HepG2 (cell line): ENCODE measurements at regions not wholly inside any gene's neighbourhood (a gene's known extent, or its start where the extent isn't known, plus 50 kb on each side); places are given as distances from the start of the nearest gene placed in this dataset.

Experiments used
- ATAC-seq: fragments of 200-7000 bp; cut with Tn5 transposase; 3 replicates; pipeline ENCODE4 v1.9.1; 2020; ENCODE audit warnings: mild to moderate bottlenecking, moderate library complexity
- BruUV-seq: library from RNA; stranded (reverse); fragments of 400-500 nt; replicated peaks from 2 replicates; lab custom pipeline; 2021; lab: Mats Ljungman, UMichigan
- CTCF ChIA-PET: fragments of 300-600 bp; formaldehyde crosslinking; extraction: SDS; loops from one replicate; lab custom pipeline; 2021; ENCODE audit warnings: low total read pairs, inconsistent platforms, low intra/inter-chr PET ratio; lab: Yijun Ruan, JAX
- POLR2A ChIA-PET: fragments of 350-600 bp; sonication (Branson Sonifier 250); formaldehyde crosslinking; loops from one replicate; lab custom pipeline; 2020; ENCODE audit warnings: antibody characterized with exemption, inconsistent platforms; lab: Yijun Ruan, JAX
- DNase-seq: peaks from one replicate; pipeline ENCODE4 v3.0.0-alpha.2; 2015; ENCODE audit warnings: low spot score
- FAIRE-seq: peaks from 3 replicates; lab custom pipeline; 2011; peaks lifted over from hg19 to GRCh38; lab: Jason Lieb, UNC
- H2AFZ ChIP-seq: one replicate; pipeline ENCODE4 v1.6.1; 2011; ENCODE audit warnings: low read length, inconsistent platforms
- H3K27ac ChIP-seq: fragments of 300-600 bp; 3 replicates; pipeline ENCODE4 v1.8.0; 2011; ENCODE audit warnings: mixed run types, mild to moderate bottlenecking, mixed read lengths, low read length, inconsistent platforms; ENCODE audit not compliant: insufficient read depth; ENCODE audit errors: extremely low read length
- H3K27me3 ChIP-seq, 2 experiments: fragments of 200-600 bp in 1 of 2; 2 replicates in 1 of 2; 3 replicates in 1 of 2; pipeline versions ENCODE4 v1.6.0 to v1.8.0; 2011; ENCODE audit warnings: low read length in 2 of 2, mild to moderate bottlenecking in 2 of 2, moderate library complexity in 2 of 2, inconsistent platforms in 1 of 2; ENCODE audit not compliant: insufficient read depth in 2 of 2, control insufficient read depth in 1 of 2
- H3K36me3 ChIP-seq, 2 experiments: fragments of 200-600 bp in 1 of 2; replicated peaks in 1 of 2; 2 replicates in 1 of 2; 3 replicates in 1 of 2; pipeline versions ENCODE4 v1.5.1 to v1.8.0; 2011; ENCODE audit warnings: low read length in 2 of 2, inconsistent platforms in 1 of 2; ENCODE audit not compliant: insufficient read depth in 2 of 2, control insufficient read depth in 1 of 2
- H3K4me1 ChIP-seq: 2 replicates; pipeline ENCODE4 v1.5.1; 2012; ENCODE audit warnings: low read length, inconsistent platforms; ENCODE audit not compliant: insufficient read depth
- H3K4me2 ChIP-seq: 2 replicates; pipeline ENCODE4 v1.6.0; 2011; ENCODE audit warnings: low read depth, low read length, inconsistent platforms
- H3K4me3 ChIP-seq, 3 experiments: fragments of 200-600 bp in 1 of 3; sonication (generic), shearing (Covaris generic) in 1 of 3; replicated peaks in 1 of 3; 2 replicates each; pipeline ENCODE4 v1.5.1; 2011 to 2016; ENCODE audit warnings: low read length in 3 of 3, inconsistent platforms in 2 of 3, low read depth in 2 of 3, mild to moderate bottlenecking in 2 of 3, control low read depth in 1 of 3, mixed read lengths in 1 of 3; ENCODE audit not compliant: insufficient read depth in 1 of 3
- H3K79me2 ChIP-seq: one replicate; pipeline ENCODE4 v1.6.1; 2011; ENCODE audit warnings: low read length, inconsistent platforms; ENCODE audit not compliant: insufficient read depth
- H3K9ac ChIP-seq: 2 replicates; pipeline ENCODE4 v1.6.0; 2011; ENCODE audit warnings: mild to moderate bottlenecking, low read depth, low read length, inconsistent platforms; ENCODE audit not compliant: insufficient read depth
- H3K9me3 ChIP-seq: 2 replicates; pipeline ENCODE4 v1.5.1; 2012; ENCODE audit warnings: mild to moderate bottlenecking, low read length
- H4K20me1 ChIP-seq: 2 replicates; pipeline ENCODE4 v1.6.0; 2011; ENCODE audit warnings: inconsistent platforms, mild to moderate bottlenecking, low read length, moderate library complexity; ENCODE audit not compliant: insufficient read depth
- CC2D1A ChIP-seq: sonication (generic); formaldehyde crosslinking; IDR thresholded peaks from 2 replicates; pipeline ENCODE4 v1.8.1; 2023; ENCODE audit warnings: mild to moderate bottlenecking, missing genetic modification reagents
- DMAP1 ChIP-seq: IDR thresholded peaks from 2 replicates; pipeline ENCODE4 v1.6.1; 2016
- FOXO1 ChIP-seq: sonication (generic); formaldehyde crosslinking; IDR thresholded peaks from 2 replicates; pipeline ENCODE4 v1.4.0; 2020; ENCODE audit warnings: missing genetic modification reagents
- MAF1 ChIP-seq: sonication (generic); formaldehyde crosslinking; IDR thresholded peaks from 2 replicates; pipeline ENCODE4 v1.5.0; 2020; ENCODE audit warnings: missing genetic modification reagents, borderline replicate concordance
- MXI1 ChIP-seq: IDR thresholded peaks from 3 replicates; pipeline ENCODE4 v1.6.1; 2012; ENCODE audit warnings: low read depth, low read length, inconsistent platforms, borderline replicate concordance
- RAD21 ChIP-seq: fragments of 450-650 bp; formaldehyde crosslinking; IDR thresholded peaks from 2 replicates; pipeline ENCODE4 v1.5.0; 2020; ENCODE audit warnings: mild to moderate bottlenecking
- RFXANK ChIP-seq: IDR thresholded peaks from 2 replicates; pipeline ENCODE4 v1.6.1; 2016
- TEAD2 ChIP-seq: sonication (generic); formaldehyde crosslinking; IDR thresholded peaks from 2 replicates; pipeline ENCODE4 v1.9.0; 2021; ENCODE audit warnings: missing genetic modification reagents
- ZBTB14 ChIP-seq: sonication (generic); formaldehyde crosslinking; IDR thresholded peaks from 2 replicates; pipeline ENCODE4 v1.4.0; 2020; ENCODE audit warnings: missing genetic modification reagents
- ZBTB25 ChIP-seq: IDR thresholded peaks from 2 replicates; pipeline ENCODE4 v1.6.1; 2018; ENCODE audit warnings: missing genetic modification reagents
- ZKSCAN1 ChIP-seq: fragments of 150-350 bp; IDR thresholded peaks from 2 replicates; pipeline ENCODE4 v1.6.1; 2014; ENCODE audit warnings: low read length
- ZMAT3 ChIP-seq: sonication (generic); formaldehyde crosslinking; conservative IDR thresholded peaks from 2 replicates; pipeline ENCODE4 v1.7.0; 2021; ENCODE audit warnings: missing genetic modification reagents
- ZNF160 ChIP-seq: sonication (generic); formaldehyde crosslinking; IDR thresholded peaks from 2 replicates; pipeline ENCODE4 v1.8.0; 2022; ENCODE audit warnings: mild to moderate bottlenecking, inconsistent platforms, missing genetic modification reagents
- ZNF280B ChIP-seq: sonication (generic); formaldehyde crosslinking; IDR thresholded peaks from 2 replicates; pipeline ENCODE4 v1.5.0; 2020; ENCODE audit warnings: missing genetic modification reagents, mild to moderate bottlenecking, borderline replicate concordance
- ZNF460 ChIP-seq: sonication (generic); formaldehyde crosslinking; IDR thresholded peaks from 2 replicates; pipeline ENCODE4 v1.5.1; 2020; ENCODE audit warnings: missing genetic modification reagents, mild to moderate bottlenecking, borderline replicate concordance
- ZNF468 ChIP-seq: sonication (generic); formaldehyde crosslinking; IDR thresholded peaks from 2 replicates; pipeline ENCODE4 v1.8.0; 2022; ENCODE audit warnings: mild to moderate bottlenecking, moderate library complexity, missing genetic modification reagents
- ZNF572 ChIP-seq: sonication (generic); formaldehyde crosslinking; IDR thresholded peaks from 2 replicates; pipeline ENCODE4 v1.5.1; 2020; ENCODE audit warnings: mild to moderate bottlenecking, missing genetic modification reagents
- ZNF678 ChIP-seq: sonication (generic); formaldehyde crosslinking; IDR thresholded peaks from 2 replicates; pipeline ENCODE4 v1.4.0; 2020; ENCODE audit warnings: mild to moderate bottlenecking, missing genetic modification reagents
- ZNF766 ChIP-seq: sonication (generic); formaldehyde crosslinking; IDR thresholded peaks from 2 replicates; pipeline ENCODE4 v1.5.0; 2020; ENCODE audit warnings: missing genetic modification reagents, borderline replicate concordance
- WGBS: methylation state at CpG from one replicate; pipeline ENCODE4 v1.1.6; 2017; ENCODE audit warnings: low lambda C conversion rate; 5-methylcytosine and 5-hydroxymethylcytosine counted together
- in situ Hi-C: cut with HindIII; loops from 2 replicates; pipeline ENCODE4 v1.10.0; 2017; ENCODE audit warnings: low pct_unique_long_range_greater_than_20kb; ENCODE audit not compliant: extremely low pct_ligation_motif_present
- intact Hi-C: fragments of 100-400 bp; cut with micrococcal nuclease; formaldehyde crosslinking; loops from one replicate; pipeline ENCODE4 v1.10.0; 2022; ENCODE audit not compliant: unreplicated experiment

GRCh38 chr16:63187638-63188037 lies 1151.4 kb upstream of the CDH8 start:
- ATAC-seq (no peak), FAIRE-seq (no peak), DNase-seq (no peak)
- H3K4me2 ChIP-seq: no peak overlapping the region
- CTCF ChIA-PET: no interaction called here
- H3K79me2 ChIP-seq: no peaks in the 10 kb centered on the region
- POLR2A ChIA-PET: no interaction called here
- no peak overlapping the region for H3K9ac ChIP-seq
- no TSS peak for BruUV-seq
- in situ Hi-C loops: no loop called here
- no peak overlapping the region for H3K4me3 ChIP-seq
- intact Hi-C loops: no loop called here
- H3K27me3 ChIP-seq: no peaks in the 10 kb centered on the region
- TF ChIP-seq ZBTB25: no peak
- WGBS: 0% methylated on average over 3 of the region's 3 CpGs
- no peaks in the 10 kb centered on the region for H3K4me1 ChIP-seq
- no peak overlapping the region for H3K27ac ChIP-seq
- no peaks in the 10 kb centered on the region for H4K20me1 ChIP-seq
- no peak overlapping the region for H2AFZ ChIP-seq
- peaks cover 74% of the 10 kb centered on the region for H3K9me3 ChIP-seq
- H3K36me3 ChIP-seq: no peaks in the 10 kb centered on the region

GRCh38 chr16:63185235-63185780 lies 1149.1 kb upstream of the CDH8 start:
- no peaks in the 10 kb centered on the region for H3K27me3 ChIP-seq
- POLR2A ChIA-PET: no interaction called here
- WGBS: under 1% methylated on average over 4 of the region's 4 CpGs
- no peak overlapping the region for H3K4me3 ChIP-seq
- ATAC-seq (no peak), FAIRE-seq (no peak), DNase-seq (no peak)
- intact Hi-C loops (no loop called here), in situ Hi-C loops (no loop called here)
- H3K79me2 ChIP-seq: no peaks in the 10 kb centered on the region
- H3K4me2 ChIP-seq: no peak overlapping the region
- peaks cover 69% of the 10 kb centered on the region for H3K9me3 ChIP-seq
- BruUV-seq: no TSS peak
- no peak overlapping the region for H2AFZ ChIP-seq
- H3K27ac ChIP-seq: no peak overlapping the region
- no peak overlapping the region for H3K9ac ChIP-seq
- H3K4me1 ChIP-seq: no peaks in the 10 kb centered on the region
- H4K20me1 ChIP-seq: no peaks in the 10 kb centered on the region
- no peaks in the 10 kb centered on the region for H3K36me3 ChIP-seq
- CTCF ChIA-PET: no interaction called here
- TF ChIP-seq ZNF468 (no peak), ZMAT3 (no peak), MAF1 (CRISPR knock-in tag) (no peak), ZBTB14 (no peak), TEAD2 (no peak), FOXO1 (CRISPR knock-in tag) (no peak), ZNF572 (CRISPR knock-in tag) (no peak), ZNF460 (CRISPR knock-in tag) (no peak), DMAP1 (CRISPR knock-in tag) (no peak), ZNF766 (CRISPR knock-in tag) (no peak), CC2D1A (CRISPR knock-in tag) (no peak), ZNF160 (CRISPR knock-in tag) (no peak), RAD21 (CRISPR knock-in tag) (no peak), ZNF678 (CRISPR knock-in tag) (no peak), ZKSCAN1 (no peak), RFXANK (CRISPR knock-in tag) (no peak), MXI1 (no peak), ZNF280B (CRISPR knock-in tag) (no peak)
